ENCODE measurements at regions not wholly inside any gene's neighbourhood (a gene's known extent, or its start where the extent isn't known, plus 50 kb on each side); places are given as distances from the start of the nearest gene placed in this dataset.

DNA sequence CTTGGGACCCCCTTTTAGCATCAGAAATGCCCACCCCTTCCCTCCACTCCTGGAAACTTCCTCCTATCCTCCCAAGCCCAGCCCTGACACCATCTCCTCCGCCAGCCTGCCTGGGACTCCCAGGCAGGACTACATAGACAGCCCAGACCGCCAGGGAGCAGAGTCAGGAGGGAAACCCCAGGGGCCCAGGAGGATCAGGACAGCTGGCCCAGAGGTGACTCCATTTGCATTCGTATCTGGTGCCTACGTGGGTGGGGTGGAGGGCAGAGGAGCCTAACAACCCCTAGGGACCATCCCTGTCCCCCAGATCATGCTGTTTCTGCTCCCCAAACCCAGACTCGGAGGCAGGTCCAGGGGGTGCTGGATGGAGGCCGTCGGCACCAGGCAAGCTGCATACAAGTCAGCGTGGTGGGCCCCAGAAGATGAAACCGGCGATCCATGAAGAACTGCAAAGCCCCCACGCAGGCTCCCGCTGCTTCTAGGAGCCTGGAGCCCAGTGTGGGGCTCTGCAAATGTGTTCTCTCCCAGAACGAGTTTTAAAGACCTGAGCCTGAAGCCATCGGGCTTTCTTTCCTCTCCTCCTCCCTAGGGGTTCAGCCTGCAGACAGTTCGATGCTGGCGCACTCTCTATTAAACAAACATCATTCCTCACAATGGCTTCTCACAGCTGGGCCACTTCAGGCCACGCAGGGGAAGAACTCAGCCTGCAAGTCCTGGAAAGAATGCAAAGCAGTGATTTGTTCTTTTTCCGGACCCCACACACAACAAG, 1506.8 kb downstream of the BRD1 start:
- TF ChIP-seq, protein P1, sequence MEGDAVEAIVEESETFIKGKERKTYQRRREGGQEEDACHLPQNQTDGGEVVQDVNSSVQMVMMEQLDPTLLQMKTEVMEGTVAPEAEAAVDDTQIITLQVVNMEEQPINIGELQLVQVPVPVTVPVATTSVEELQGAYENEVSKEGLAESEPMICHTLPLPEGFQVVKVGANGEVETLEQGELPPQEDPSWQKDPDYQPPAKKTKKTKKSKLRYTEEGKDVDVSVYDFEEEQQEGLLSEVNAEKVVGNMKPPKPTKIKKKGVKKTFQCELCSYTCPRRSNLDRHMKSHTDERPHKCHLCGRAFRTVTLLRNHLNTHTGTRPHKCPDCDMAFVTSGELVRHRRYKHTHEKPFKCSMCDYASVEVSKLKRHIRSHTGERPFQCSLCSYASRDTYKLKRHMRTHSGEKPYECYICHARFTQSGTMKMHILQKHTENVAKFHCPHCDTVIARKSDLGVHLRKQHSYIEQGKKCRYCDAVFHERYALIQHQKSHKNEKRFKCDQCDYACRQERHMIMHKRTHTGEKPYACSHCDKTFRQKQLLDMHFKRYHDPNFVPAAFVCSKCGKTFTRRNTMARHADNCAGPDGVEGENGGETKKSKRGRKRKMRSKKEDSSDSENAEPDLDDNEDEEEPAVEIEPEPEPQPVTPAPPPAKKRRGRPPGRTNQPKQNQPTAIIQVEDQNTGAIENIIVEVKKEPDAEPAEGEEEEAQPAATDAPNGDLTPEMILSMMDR (IDR thresholded peaks at IDR 0.05; ENCODE audit: low read depth, low read length, poor library complexity, severe bottlenecking), result no peak
- TF ChIP-seq EZH2phosphoT487 (IDR thresholded peaks at IDR 0.05; ENCODE audit: borderline replicate concordance, low read length), result no peak
